Upper lobe of left lung (tissue), 6 donors: ENCODE measurements at regions not wholly inside any gene's neighbourhood (a gene's known extent, or its start where the extent isn't known, plus 50 kb on each side); places are given as distances from the start of the nearest gene placed in this dataset.

Source experiments
- ATAC-seq, 2 donors: fragments of 200-7000 bp; cut with Tn5 transposase; one replicate each; pipeline ENCODE4 v1.9.1; 2022; ENCODE audit warnings: mild to moderate bottlenecking in 2 of 2, moderate library complexity in 2 of 2; ENCODE audit not compliant: low FRiP score in 2 of 2
- DNase-seq, 2 donors: peaks; one replicate each; pipeline ENCODE4 v3.0.0-alpha.2; 2019 to 2020
- H3K27ac ChIP-seq, 4 donors: fragments of 200-600 bp; sonication (generic); one replicate each; pipeline ENCODE4 v1.5.1; 2016 to 2019
- H3K27me3 ChIP-seq, 4 donors: fragments of 200-600 bp; sonication (generic); one replicate each; pipeline ENCODE4 v1.5.1; 2017 to 2019
- H3K36me3 ChIP-seq, 4 donors: fragments of 200-600 bp; sonication (generic); one replicate each; pipeline ENCODE4 v1.5.1; 2016 to 2019
- H3K4me1 ChIP-seq, 4 donors: fragments of 200-600 bp; sonication (generic); one replicate each; pipeline ENCODE4 v1.5.1; 2018 to 2019
- H3K4me3 ChIP-seq, 4 donors: fragments of 200-600 bp; sonication (generic); one replicate each; pipeline ENCODE4 v1.5.1; 2017 to 2019; ENCODE audit warnings: mild to moderate bottlenecking in 2 of 4, moderate library complexity in 1 of 4
- H3K9me3 ChIP-seq, 4 donors: fragments of 200-600 bp; sonication (generic); one replicate each; pipeline ENCODE4 v1.5.1; 2018 to 2019
- CTCF ChIP-seq, 6 experiments: fragments of 450-650 bp in 4 of 6; fragments of 200-600 bp in 2 of 6; sonication (generic) in 2 of 6; IDR thresholded peaks; one replicate each; pipeline ENCODE4 v1.5.1; 2016 to 2019; ENCODE audit warnings: antibody characterized with exemption in 6 of 6
- EP300 ChIP-seq, 4 donors: sonication (generic); formaldehyde crosslinking; IDR thresholded peaks; one replicate each; pipeline ENCODE4 v1.5.1; 2017; ENCODE audit warnings: antibody characterized with exemption in 4 of 4, control low read depth in 2 of 4
- POLR2A ChIP-seq, 4 donors: fragments of 450-650 bp; IDR thresholded peaks; one replicate each; pipeline ENCODE4 v1.5.1; 2016 to 2017; ENCODE audit warnings: antibody characterized with exemption in 4 of 4, mild to moderate bottlenecking in 2 of 4
- POLR2AphosphoS5 ChIP-seq, 2 donors: sonication (generic); formaldehyde crosslinking; IDR thresholded peaks; one replicate each; pipeline ENCODE4 v1.5.1; 2017; ENCODE audit warnings: antibody characterized with exemption in 2 of 2
- WGBS, 2 donors: methylation state at CpG; one replicate each; pipeline ENCODE4 v1.1.5; 2017 to 2018; 5-methylcytosine and 5-hydroxymethylcytosine counted together
- donor health status: DM: no; HTN: no; CAD: no; lungs with moderate emphysema.
- donor health status: DM: no; HTN: yes; CAD: no; lungs with severe emphysema.

- no peaks in the 10 kb centered on the region for H3K9me3 ChIP-seq
- DNase-seq (no peak), ATAC-seq (no peak)
- no peak overlapping the region for H3K4me3 ChIP-seq
- H3K27me3 ChIP-seq: no peaks in the 10 kb centered on the region
- no peaks in the 10 kb centered on the region for H3K36me3 ChIP-seq
- no peak for TF ChIP-seq POLR2AphosphoS5 (IDR thresholded peaks at IDR 0.05)
- TF ChIP-seq CTCF (IDR thresholded peaks at IDR 0.05): no peak
- TF ChIP-seq EP300 (IDR thresholded peaks at IDR 0.05): no peak
- no peak for TF ChIP-seq POLR2A (IDR thresholded peaks at IDR 0.05)
- H3K4me1 ChIP-seq: no peaks in the 10 kb centered on the region
- 68 to 73% methylated on average over 3 of the region's 3 CpGs for WGBS, 2 donors
- no peak overlapping the region for H3K27ac ChIP-seq
Measured at GRCh38 chr10:105359708-105360107, 718.6 kb downstream of the SORCS3 start.

- no peak for ATAC-seq
- Histone ChIP-seq H3K27me3 (no peaks in the 10 kb centered on the region), H3K9me3 (no peaks in the 10 kb centered on the region), H3K4me3 (no peak overlapping the region), H3K4me1 (no peaks in the 10 kb centered on the region), H3K36me3 (no peaks in the 10 kb centered on the region), H3K27ac (no peak overlapping the region)
- WGBS, 2 donors: 84 to 90% methylated on average over 2 of the region's 2 CpGs
- DNase-seq: no peak
- TF ChIP-seq CTCF (IDR thresholded peaks at IDR 0.05) (no peak), EP300 (IDR thresholded peaks at IDR 0.05) (no peak), POLR2AphosphoS5 (IDR thresholded peaks at IDR 0.05) (no peak), POLR2A (IDR thresholded peaks at IDR 0.05) (no peak)
Measured at GRCh38 chr10:105358911-105359310, 717.8 kb downstream of the SORCS3 start.

- Histone ChIP-seq H3K9me3 (no peaks in the 10 kb centered on the region), H3K4me3 (no peak overlapping the region), H3K4me1 (no peaks in the 10 kb centered on the region), H3K27me3 (no peaks in the 10 kb centered on the region), H3K36me3 (no peaks in the 10 kb centered on the region), H3K27ac (no peak overlapping the region)
- 73 to 78% methylated on average over 2 of the region's 2 CpGs for WGBS, 2 donors
- ATAC-seq (no peak), DNase-seq (no peak)
- no peak for TF ChIP-seq POLR2A (IDR thresholded peaks at IDR 0.05)
- no peak for TF ChIP-seq CTCF (IDR thresholded peaks at IDR 0.05)
- no peak for TF ChIP-seq EP300 (IDR thresholded peaks at IDR 0.05)
- TF ChIP-seq POLR2AphosphoS5 (IDR thresholded peaks at IDR 0.05): no peak
Measured at GRCh38 chr10:105356626-105357025, 715.5 kb downstream of the SORCS3 start.

GRCh38 chr10:105354010-105354409 lies 712.9 kb downstream of the SORCS3 start:
- no peaks in the 10 kb centered on the region for H3K27me3 ChIP-seq
- 88 to 94% methylated on average over 1 of the region's 1 CpG for WGBS, 2 donors
- DNase-seq (no peak), ATAC-seq (no peak)
- no peak overlapping the region for H3K27ac ChIP-seq
- TF ChIP-seq EP300 (IDR thresholded peaks at IDR 0.05): no peak
- TF ChIP-seq POLR2AphosphoS5 (IDR thresholded peaks at IDR 0.05): no peak
- no peak for TF ChIP-seq CTCF (IDR thresholded peaks at IDR 0.05)
- TF ChIP-seq POLR2A (IDR thresholded peaks at IDR 0.05): no peak
- no peaks in the 10 kb centered on the region for H3K4me1 ChIP-seq
- no peaks in the 10 kb centered on the region for H3K9me3 ChIP-seq
- no peak overlapping the region for H3K4me3 ChIP-seq
- H3K36me3 ChIP-seq: no peaks in the 10 kb centered on the region

- no peak for TF ChIP-seq EP300 (IDR thresholded peaks at IDR 0.05)
- no peak for TF ChIP-seq POLR2A (IDR thresholded peaks at IDR 0.05)
- TF ChIP-seq POLR2AphosphoS5 (IDR thresholded peaks at IDR 0.05): no peak
- TF ChIP-seq CTCF (IDR thresholded peaks at IDR 0.05): no peak
- no peak for DNase-seq
- no peaks in the 10 kb centered on the region for H3K4me1 ChIP-seq
- no peaks in the 10 kb centered on the region for H3K36me3 ChIP-seq
- no peak for ATAC-seq
- H3K27ac ChIP-seq: no peak overlapping the region
- no peaks in the 10 kb centered on the region for H3K9me3 ChIP-seq
- WGBS, 2 donors: 79 to 88% methylated on average over 6 of the region's 6 CpGs
- no peak overlapping the region for H3K4me3 ChIP-seq
- H3K27me3 ChIP-seq: no peaks in the 10 kb centered on the region
Measured at GRCh38 chr10:105352827-105353226, 711.7 kb downstream of the SORCS3 start.
